ENCODE measurements at regions not wholly inside any gene's neighbourhood (a gene's known extent, or its start where the extent isn't known, plus 50 kb on each side); places are given as distances from the start of the nearest gene placed in this dataset.

GRCh38 chr9:103757062-103757461, 337.0 kb upstream of the SMC2 start:
- no peak for TF ChIP-seq CTCF (IDR thresholded peaks at IDR 0.05)
- TF ChIP-seq POLR2A (IDR thresholded peaks at IDR 0.05), result no peak
